DND-41 (cell line): ENCODE measurements at regions not wholly inside any gene's neighbourhood (a gene's known extent, or its start where the extent isn't known, plus 50 kb on each side); places are given as distances from the start of the nearest gene placed in this dataset.

ENCODE experiments used
- CTCF ChIP-seq: IDR thresholded peaks from 2 replicates; pipeline ENCODE4 v1.5.1; 2012; ENCODE audit warnings: borderline replicate concordance, low read length, moderate library complexity, mild to moderate bottlenecking; ENCODE audit not compliant: poor library complexity, severe bottlenecking; ENCODE audit errors: extremely low read depth
- EZH2 ChIP-seq: IDR thresholded peaks from 3 replicates; pipeline ENCODE4 v1.6.1; 2012; ENCODE audit warnings: borderline replicate concordance, low read depth, mild to moderate bottlenecking, moderate library complexity, low read length, inconsistent platforms; ENCODE audit not compliant: severe bottlenecking

- no peak for TF ChIP-seq CTCF
- no peak for TF ChIP-seq EZH2
Measured at GRCh38 chr10:29184205-29185000, 104.5 kb upstream of the LYZL1 start.
